Adipocyte (in vitro differentiated cells): ENCODE measurements at regions not wholly inside any gene's neighbourhood (a gene's known extent, or its start where the extent isn't known, plus 50 kb on each side); places are given as distances from the start of the nearest gene placed in this dataset.

Experiments used
- DNase-seq: peaks from one replicate; pipeline ENCODE4 v3.0.0-alpha.2; 2015; ENCODE audit warnings: low read depth
- H3K27me3 ChIP-seq: replicated peaks from 2 replicates; pipeline ENCODE4 v1.7.0; 2013; ENCODE audit warnings: mild to moderate bottlenecking, low read length, moderate library complexity; ENCODE audit not compliant: control insufficient read depth, insufficient read depth
- H3K36me3 ChIP-seq: 2 replicates; pipeline ENCODE4 v1.7.0; 2013; ENCODE audit warnings: low read length, mild to moderate bottlenecking, moderate library complexity; ENCODE audit not compliant: control insufficient read depth, insufficient read depth, severe bottlenecking
- H3K4me1 ChIP-seq: 2 replicates; pipeline ENCODE4 v1.7.0; 2013; ENCODE audit warnings: mild to moderate bottlenecking, low read length, moderate library complexity; ENCODE audit not compliant: control insufficient read depth, insufficient read depth
- H3K4me3 ChIP-seq: 2 replicates; pipeline ENCODE4 v1.7.0; 2013; ENCODE audit warnings: mild to moderate bottlenecking, low read length, moderate library complexity
- H3K9ac ChIP-seq: 2 replicates; pipeline ENCODE4 v1.7.0; 2013; ENCODE audit warnings: mild to moderate bottlenecking, low read length, moderate library complexity
- H3K9me3 ChIP-seq: 2 replicates; pipeline ENCODE4 v1.7.0; 2013; ENCODE audit warnings: mild to moderate bottlenecking, low read length, moderate library complexity; ENCODE audit not compliant: control insufficient read depth

DNA sequence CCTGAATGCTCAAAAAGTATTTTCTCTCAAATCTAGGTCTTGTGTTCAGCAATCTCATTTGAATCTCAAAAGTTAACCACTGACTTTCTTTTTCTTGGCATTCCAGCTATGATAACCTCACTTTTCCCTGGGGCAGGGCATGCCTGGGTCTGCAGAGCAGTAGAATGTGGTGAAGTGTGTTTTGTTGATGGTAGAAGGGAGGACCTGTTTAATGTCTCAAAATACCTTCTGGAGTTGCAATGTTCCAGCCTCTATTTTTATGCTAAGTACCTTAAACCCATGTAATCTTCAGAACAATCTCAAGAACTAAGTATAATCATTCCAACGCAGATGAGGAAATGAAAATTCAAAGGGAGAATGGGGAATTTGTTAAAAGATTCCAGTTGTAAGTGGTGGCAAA, 82.1 kb upstream of the FUT8 start:
- Histone ChIP-seq H3K9ac (no peak overlapping the region), H3K4me3 (no peak overlapping the region), H3K36me3 (no peaks in the 10 kb centered on the region), H3K27me3 (no peaks in the 10 kb centered on the region), H3K4me1 (peaks cover 30% of the 10 kb centered on the region), H3K9me3 (no peaks in the 10 kb centered on the region)
- DNase-seq, result peak; percentile 24

DNA sequence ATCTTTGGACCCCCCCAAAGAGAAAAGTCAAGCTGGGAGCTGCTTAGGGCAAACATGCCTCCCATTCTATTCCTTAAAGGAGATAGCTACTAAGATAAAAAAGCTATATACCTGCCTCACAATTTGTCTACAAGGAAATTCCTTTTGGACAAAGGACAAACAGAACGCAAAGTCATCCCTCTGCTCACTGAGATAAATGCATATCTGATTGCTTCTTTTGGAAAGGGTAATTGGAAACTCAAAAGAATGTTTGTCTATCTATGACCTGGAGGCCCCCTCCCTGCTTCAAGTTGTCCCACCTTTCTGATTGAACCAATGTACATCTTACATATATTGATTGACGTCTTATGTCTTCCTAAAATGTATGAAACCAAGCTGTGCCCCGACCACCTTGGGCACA, 80.9 kb upstream of the FUT8 start:
- Histone ChIP-seq H3K27me3 (no peaks in the 10 kb centered on the region), H3K4me1 (peaks cover 42% of the 10 kb centered on the region), H3K4me3 (no peak overlapping the region), H3K9ac (no peak overlapping the region), H3K36me3 (no peaks in the 10 kb centered on the region), H3K9me3 (no peaks in the 10 kb centered on the region)
- no peak for DNase-seq

DNA sequence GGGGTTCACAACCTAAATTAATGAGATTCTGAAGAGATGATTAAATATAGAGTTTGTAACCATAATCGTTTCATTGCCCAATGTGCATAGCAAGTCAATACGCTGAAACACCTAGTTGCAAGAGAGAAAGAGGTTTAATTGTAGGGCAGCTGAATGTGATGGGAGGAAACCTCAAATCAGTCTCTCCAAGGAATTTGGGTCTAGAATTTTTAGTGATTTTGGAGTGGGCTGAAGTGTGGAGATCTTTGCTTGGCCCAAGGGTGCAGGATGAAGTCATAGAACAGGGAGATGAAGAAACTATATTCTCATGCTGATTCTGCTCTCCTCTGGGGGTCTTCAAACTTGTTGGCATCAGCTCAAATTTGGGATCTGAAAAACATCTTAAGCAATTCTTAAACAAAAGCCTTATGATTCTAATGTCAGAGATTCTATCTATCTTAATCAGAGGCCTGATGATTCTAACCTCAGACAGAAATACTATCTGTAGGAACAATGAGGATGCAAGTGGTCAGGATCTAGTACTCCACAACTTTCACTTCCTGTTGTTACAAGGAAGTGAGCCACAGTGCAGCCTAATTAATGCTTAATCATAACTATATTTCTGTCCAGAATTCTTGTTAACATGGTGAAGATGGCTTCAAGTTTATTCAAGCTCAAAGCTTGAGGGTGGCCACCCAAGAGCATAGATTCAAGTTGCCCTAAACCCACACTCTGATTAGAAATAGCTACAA, 80.2 kb upstream of the FUT8 start:
- H3K9me3 ChIP-seq, result no peaks in the 10 kb centered on the region
- no peak overlapping the region for H3K9ac ChIP-seq
- no peak overlapping the region for H3K4me3 ChIP-seq
- no peaks in the 10 kb centered on the region for H3K27me3 ChIP-seq
- DNase-seq, result no peak
- peaks cover 42% of the 10 kb centered on the region for H3K4me1 ChIP-seq
- no peaks in the 10 kb centered on the region for H3K36me3 ChIP-seq

DNA sequence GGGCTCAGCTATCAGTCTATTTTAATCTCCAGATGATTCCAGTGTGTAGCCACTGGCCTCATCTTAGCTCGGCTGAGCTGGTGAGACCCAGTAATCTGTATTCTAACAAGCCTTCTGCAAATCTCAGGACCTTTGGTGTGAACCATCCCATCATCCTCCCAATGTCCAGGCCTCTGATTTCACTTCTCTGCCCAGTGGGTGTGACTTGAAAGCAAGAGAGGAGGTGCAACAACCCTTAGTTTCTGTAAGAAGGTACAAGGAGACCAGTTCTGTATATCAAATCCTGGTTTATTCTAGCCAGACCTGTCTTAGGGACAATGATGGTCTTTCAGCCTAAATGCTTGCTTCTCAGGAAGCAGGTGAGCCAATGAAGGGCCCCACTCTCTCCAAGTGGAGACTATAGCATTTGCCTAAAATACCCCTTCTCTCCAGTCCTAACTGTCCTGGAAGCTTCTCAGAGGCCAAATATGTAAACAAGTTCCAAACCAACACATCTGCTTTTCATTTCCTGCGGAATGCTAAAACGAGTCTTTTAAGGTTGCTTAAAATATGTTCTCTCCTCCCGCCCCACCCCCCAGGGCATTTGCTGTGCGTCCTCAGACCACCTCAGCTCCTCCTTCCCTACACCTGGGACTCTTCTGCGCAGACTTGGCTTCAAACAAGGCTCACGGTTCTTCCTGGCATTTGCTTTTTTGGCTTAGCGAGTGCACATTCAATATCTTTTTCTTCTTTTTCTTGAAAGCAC, 78.4 kb upstream of the FUT8 start:
- H3K4me1 ChIP-seq, result peaks cover 42% of the 10 kb centered on the region
- peak; percentile 93 for DNase-seq
- H3K9me3 ChIP-seq, result no peaks in the 10 kb centered on the region
- H3K9ac ChIP-seq, result peak overlapping the region; percentile 43
- H3K36me3 ChIP-seq, result no peaks in the 10 kb centered on the region
- peak overlapping the region; percentile 51 for H3K4me3 ChIP-seq
- no peaks in the 10 kb centered on the region for H3K27me3 ChIP-seq

DNA sequence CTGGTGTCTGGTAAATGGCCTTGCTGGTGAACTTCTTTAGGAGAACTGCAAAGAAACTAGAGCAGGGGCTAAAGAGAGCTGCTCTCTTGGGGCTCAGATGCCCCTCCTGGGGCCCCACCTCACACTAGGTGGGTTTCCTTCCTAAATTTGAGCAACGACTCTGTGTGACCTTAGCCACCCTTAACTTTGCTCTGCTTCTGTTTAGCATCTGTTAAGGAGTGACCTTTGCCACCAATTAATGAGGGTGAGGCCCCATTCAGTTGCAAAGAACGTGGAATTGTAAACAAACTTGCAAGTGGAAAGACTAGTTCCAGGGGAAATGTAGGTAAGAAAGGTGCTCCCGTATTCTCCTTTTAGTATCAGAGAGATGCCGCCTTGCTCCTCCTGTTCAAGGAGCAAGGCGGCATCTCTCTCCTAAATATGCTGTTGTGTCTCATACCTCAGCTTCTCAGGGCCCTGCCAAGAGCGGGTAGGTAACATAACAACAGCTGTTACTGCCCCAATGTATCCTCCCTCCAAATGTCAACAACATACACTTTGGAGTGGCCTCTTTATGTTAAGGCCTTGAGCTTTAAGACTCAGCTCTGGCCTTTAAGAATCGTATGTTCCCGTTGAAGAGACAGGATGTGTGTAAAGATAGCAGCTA, 77.6 kb upstream of the FUT8 start:
- Histone ChIP-seq H3K27me3 (no peaks in the 10 kb centered on the region), H3K4me1 (peaks cover 42% of the 10 kb centered on the region), H3K9ac (peak overlapping the region; percentile 43), H3K9me3 (no peaks in the 10 kb centered on the region), H3K4me3 (peak overlapping the region; percentile 51), H3K36me3 (no peaks in the 10 kb centered on the region)
- DNase-seq, result no peak

DNA sequence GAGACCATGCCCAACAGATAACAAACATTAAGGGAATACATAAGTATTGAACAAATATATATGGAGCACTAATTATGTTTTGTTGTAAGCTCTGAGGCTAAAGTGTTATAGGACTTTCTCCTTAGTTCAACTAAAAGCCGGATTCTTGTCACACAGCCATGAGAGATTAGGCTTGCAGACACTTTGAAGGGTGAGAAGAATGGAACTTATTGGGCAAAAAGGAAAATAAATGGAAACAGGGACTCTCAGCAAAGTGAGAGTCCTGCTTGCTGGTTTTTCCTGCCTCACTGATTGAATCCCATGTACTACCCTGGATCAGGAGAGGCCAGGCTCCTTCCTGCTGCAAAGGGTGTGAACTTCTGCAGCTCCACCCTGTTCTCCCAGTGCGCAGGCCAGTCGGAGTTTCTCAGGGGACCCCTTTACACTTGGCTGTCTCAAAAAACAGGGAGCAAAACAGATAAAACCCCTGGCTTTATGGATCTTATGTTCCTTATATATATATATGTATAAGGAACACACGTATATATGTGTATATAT, 77.1 kb upstream of the FUT8 start:
- no peak for DNase-seq
- H3K9me3 ChIP-seq, result no peaks in the 10 kb centered on the region
- H3K27me3 ChIP-seq, result no peaks in the 10 kb centered on the region
- H3K4me3 ChIP-seq, result no peak overlapping the region
- H3K4me1 ChIP-seq, result peaks cover 42% of the 10 kb centered on the region
- H3K36me3 ChIP-seq, result no peaks in the 10 kb centered on the region
- H3K9ac ChIP-seq, result peak overlapping the region; percentile 43

DNA sequence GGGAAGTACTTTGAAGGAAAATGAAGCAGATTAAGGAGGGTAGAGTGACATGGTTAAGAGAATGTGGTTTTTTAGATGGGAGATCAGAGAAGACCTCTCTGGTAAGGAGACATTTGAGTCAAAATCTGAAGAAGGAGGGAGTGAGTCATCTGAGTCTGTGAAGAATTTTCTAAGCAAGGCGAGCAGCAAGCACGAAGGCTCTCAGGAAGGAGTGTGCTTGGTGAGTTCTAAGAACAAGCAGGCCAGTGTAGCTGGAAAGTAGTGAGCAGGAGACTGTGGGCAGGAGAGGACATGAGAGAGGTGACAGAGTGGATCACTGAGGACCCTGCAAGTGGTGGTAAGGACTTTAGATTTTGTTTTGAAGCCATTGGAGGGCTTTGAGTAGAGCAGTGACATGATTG, 76.3 kb upstream of the FUT8 start:
- H3K4me1 ChIP-seq, result peaks cover 42% of the 10 kb centered on the region
- H3K9ac ChIP-seq, result peak overlapping the region; percentile 5
- no peaks in the 10 kb centered on the region for H3K9me3 ChIP-seq
- H3K36me3 ChIP-seq, result no peaks in the 10 kb centered on the region
- H3K4me3 ChIP-seq, result no peak overlapping the region
- peak; percentile 78 for DNase-seq
- no peaks in the 10 kb centered on the region for H3K27me3 ChIP-seq

DNA sequence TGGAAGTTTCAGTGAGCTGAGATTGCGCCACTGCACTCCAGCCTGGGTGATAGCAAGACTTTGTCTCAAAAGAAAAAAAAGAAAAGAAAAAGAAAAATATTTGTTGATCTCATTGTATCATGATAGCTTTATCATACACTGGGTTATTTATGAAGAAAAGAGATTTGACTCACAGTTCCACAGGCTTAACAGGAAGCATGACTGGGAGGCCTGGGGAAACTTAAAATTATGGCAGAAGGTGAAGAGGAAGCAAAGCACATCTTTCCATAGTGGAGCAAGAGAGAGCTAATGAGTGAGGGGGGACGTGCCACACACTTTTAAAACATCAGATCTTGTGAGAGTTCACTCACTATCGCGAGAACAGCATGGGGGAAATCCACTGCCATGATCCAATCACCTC, 72.7 kb upstream of the FUT8 start:
- Histone ChIP-seq H3K27me3 (no peaks in the 10 kb centered on the region), H3K4me3 (no peak overlapping the region), H3K9me3 (no peaks in the 10 kb centered on the region), H3K36me3 (no peaks in the 10 kb centered on the region), H3K9ac (no peak overlapping the region), H3K4me1 (peaks cover 17% of the 10 kb centered on the region)
- no peak for DNase-seq

DNA sequence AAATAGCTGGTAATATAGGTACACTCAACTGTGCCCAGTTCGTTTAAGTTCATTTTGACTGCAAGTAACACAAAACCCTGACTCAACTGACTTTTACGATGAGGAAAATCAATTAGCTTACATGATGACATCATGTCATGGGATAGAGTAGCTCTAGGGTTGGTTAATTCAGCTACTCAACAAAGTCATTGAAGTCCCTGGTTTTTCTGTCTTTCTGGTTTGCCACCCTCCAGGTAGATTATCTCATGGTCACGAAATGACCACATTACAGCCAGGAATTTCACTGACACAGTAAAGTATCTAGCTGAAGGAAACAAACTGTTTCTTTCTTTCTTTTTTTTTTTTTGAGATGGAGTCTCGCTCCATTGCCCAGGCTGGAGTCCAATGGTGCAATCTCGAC, 68.5 kb upstream of the FUT8 start:
- H3K9me3 ChIP-seq, result no peaks in the 10 kb centered on the region
- H3K4me1 ChIP-seq, result peaks cover 9% of the 10 kb centered on the region
- DNase-seq, result no peak
- no peak overlapping the region for H3K9ac ChIP-seq
- no peak overlapping the region for H3K4me3 ChIP-seq
- no peaks in the 10 kb centered on the region for H3K27me3 ChIP-seq
- no peaks in the 10 kb centered on the region for H3K36me3 ChIP-seq

DNA sequence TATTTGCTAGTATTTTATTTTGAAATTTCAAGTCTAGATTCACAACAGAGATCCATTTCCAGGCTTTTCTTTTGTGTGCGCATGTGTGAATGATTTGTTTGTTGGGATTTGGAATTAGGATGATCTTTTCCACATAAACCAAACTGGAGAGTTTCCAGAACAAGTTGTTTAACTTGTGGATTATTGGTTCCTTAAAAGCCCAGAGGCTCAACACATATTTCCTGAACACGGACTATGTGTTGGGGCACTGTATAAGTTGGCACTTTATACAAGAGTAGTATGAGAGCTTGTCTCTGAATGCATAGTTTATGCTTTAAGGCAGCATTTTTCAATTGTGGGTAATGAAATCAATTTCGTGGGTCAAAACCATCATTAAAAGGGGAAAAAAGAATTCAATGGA, 67.3 kb upstream of the FUT8 start:
- Histone ChIP-seq H3K4me3 (no peak overlapping the region), H3K9me3 (no peaks in the 10 kb centered on the region), H3K9ac (no peak overlapping the region), H3K4me1 (peaks cover 9% of the 10 kb centered on the region), H3K27me3 (no peaks in the 10 kb centered on the region), H3K36me3 (no peaks in the 10 kb centered on the region)
- DNase-seq, result no peak

DNA sequence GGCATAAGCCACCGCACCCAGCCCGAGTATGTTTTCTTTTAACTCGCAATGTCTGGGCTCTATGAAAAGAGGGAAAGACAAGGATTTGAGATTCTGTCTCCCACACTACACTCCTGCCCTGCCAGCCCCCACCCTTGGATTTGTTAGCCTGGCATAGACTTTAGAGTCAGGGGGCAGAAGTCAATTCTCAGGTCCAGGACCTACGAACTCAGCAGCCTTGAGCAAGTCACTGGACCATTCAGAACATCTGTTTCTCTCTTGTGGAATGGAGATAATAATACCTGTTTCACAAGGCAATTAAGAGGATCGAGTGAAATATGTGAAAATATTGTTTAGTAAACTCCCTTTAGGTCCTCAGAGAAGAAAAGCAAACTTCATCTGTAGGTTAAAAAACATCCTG, 66.1 kb upstream of the FUT8 start:
- Histone ChIP-seq H3K4me3 (no peak overlapping the region), H3K27me3 (no peaks in the 10 kb centered on the region), H3K9me3 (no peaks in the 10 kb centered on the region), H3K36me3 (no peaks in the 10 kb centered on the region), H3K4me1 (peaks cover 9% of the 10 kb centered on the region), H3K9ac (peak overlapping the region; percentile 62)
- DNase-seq, result no peak
